ENCODE measurements at regions not wholly inside any gene's neighbourhood (a gene's known extent, or its start where the extent isn't known, plus 50 kb on each side); places are given as distances from the start of the nearest gene placed in this dataset.

- Mint-ChIP-seq H3K9me3 (no peaks in the 10 kb centered on the region), H3K27me3 (ENCODE audit: insufficient read depth) (peaks cover 1% of the 10 kb centered on the region), H3K4me1 (peaks cover 1% of the 10 kb centered on the region), H3K4me3 (no peak overlapping the region), H3K36me3 (ENCODE audit: low read depth) (no peaks in the 10 kb centered on the region), H3K27ac (no peak overlapping the region)
- Histone ChIP-seq H3K27me3 (ENCODE audit: control insufficient read depth, insufficient read depth, low read length, poor library complexity, severe bottlenecking) (no peaks in the 10 kb centered on the region), H3K27ac (ENCODE audit: low read depth, low read length) (no peak overlapping the region), H3K4me1 (ENCODE audit: control insufficient read depth, insufficient read depth, low read length) (no peaks in the 10 kb centered on the region), H3K9me3 (ENCODE audit: control insufficient read depth, low read length) (no peaks in the 10 kb centered on the region), H3K4me3 (ENCODE audit: low read length) (no peak overlapping the region), H3K9ac (ENCODE audit: extremely low read depth, low read length, poor library complexity, severe bottlenecking) (no peak overlapping the region), H3K36me3 (ENCODE audit: control insufficient read depth, insufficient read depth, low read length) (no peaks in the 10 kb centered on the region)
- no peak for DNase-seq
- TF ChIP-seq, protein P1, sequence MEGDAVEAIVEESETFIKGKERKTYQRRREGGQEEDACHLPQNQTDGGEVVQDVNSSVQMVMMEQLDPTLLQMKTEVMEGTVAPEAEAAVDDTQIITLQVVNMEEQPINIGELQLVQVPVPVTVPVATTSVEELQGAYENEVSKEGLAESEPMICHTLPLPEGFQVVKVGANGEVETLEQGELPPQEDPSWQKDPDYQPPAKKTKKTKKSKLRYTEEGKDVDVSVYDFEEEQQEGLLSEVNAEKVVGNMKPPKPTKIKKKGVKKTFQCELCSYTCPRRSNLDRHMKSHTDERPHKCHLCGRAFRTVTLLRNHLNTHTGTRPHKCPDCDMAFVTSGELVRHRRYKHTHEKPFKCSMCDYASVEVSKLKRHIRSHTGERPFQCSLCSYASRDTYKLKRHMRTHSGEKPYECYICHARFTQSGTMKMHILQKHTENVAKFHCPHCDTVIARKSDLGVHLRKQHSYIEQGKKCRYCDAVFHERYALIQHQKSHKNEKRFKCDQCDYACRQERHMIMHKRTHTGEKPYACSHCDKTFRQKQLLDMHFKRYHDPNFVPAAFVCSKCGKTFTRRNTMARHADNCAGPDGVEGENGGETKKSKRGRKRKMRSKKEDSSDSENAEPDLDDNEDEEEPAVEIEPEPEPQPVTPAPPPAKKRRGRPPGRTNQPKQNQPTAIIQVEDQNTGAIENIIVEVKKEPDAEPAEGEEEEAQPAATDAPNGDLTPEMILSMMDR (conservative IDR thresholded peaks at IDR 0.05): no peak
- WGBS, 2 experiments (ENCODE audit: insufficient coverage in 1 of 2, insufficient read length in 1 of 2): 84 to 90% methylated on average over 6 to 9 of the region's 9 CpGs
These were observed 88.4 kb upstream of the LANCL2 start for GRCh38 chr7:55276572-55277295.

DNA sequence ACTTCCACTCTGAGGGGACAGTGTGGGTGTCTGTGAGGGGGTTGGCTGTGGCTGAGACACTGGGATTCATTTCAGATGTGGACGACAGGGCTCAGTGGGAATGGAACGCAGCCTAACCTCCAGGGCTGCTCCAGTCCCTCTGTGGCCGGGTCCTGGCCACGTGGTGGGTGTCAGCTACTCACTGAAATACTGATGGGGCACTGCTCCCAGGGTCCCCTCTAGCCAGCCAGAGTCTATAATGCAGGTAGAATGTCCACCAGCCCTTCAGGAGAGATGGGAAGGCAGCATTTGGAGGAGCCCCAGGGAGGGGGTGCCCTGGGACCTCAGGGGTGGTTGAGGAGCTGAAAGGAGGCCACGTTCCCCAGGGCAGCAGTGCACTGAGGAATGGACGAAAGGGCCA is 87.2 kb upstream of the LANCL2 start:
- H3K27ac ChIP-seq (ENCODE audit: low read depth, low read length): no peak overlapping the region
- DNase-seq: no peak
- Mint-ChIP-seq H3K36me3 (ENCODE audit: low read depth) (no peaks in the 10 kb centered on the region), H3K4me1 (peaks cover 1% of the 10 kb centered on the region), H3K9me3 (no peaks in the 10 kb centered on the region), H3K27me3 (ENCODE audit: insufficient read depth) (no peaks in the 10 kb centered on the region), H3K27ac (no peak overlapping the region), H3K4me3 (no peak overlapping the region)
- TF ChIP-seq, protein P1 (conservative IDR thresholded peaks at IDR 0.05): no peak
- H3K9ac ChIP-seq (ENCODE audit: extremely low read depth, low read length, poor library complexity, severe bottlenecking): no peak overlapping the region
- no peaks in the 10 kb centered on the region for H3K9me3 ChIP-seq (ENCODE audit: control insufficient read depth, low read length)
- 82 to 88% methylated on average over 6 of the region's 6 CpGs for WGBS, 2 experiments (ENCODE audit: insufficient coverage in 1 of 2, insufficient read length in 1 of 2)
- no peaks in the 10 kb centered on the region for H3K27me3 ChIP-seq (ENCODE audit: control insufficient read depth, insufficient read depth, low read length, poor library complexity, severe bottlenecking)
- no peaks in the 10 kb centered on the region for H3K36me3 ChIP-seq (ENCODE audit: control insufficient read depth, insufficient read depth, low read length)
- no peak overlapping the region for H3K4me3 ChIP-seq (ENCODE audit: low read length)
- no peaks in the 10 kb centered on the region for H3K4me1 ChIP-seq (ENCODE audit: control insufficient read depth, insufficient read depth, low read length)

- Histone ChIP-seq H3K9me3 (ENCODE audit: control insufficient read depth, low read length) (no peaks in the 10 kb centered on the region), H3K4me3 (ENCODE audit: low read length) (no peak overlapping the region), H3K36me3 (ENCODE audit: control insufficient read depth, insufficient read depth, low read length) (no peaks in the 10 kb centered on the region), H3K4me1 (ENCODE audit: control insufficient read depth, insufficient read depth, low read length) (no peaks in the 10 kb centered on the region), H3K9ac (ENCODE audit: extremely low read depth, low read length, poor library complexity, severe bottlenecking) (no peak overlapping the region), H3K27me3 (ENCODE audit: control insufficient read depth, insufficient read depth, low read length, poor library complexity, severe bottlenecking) (no peaks in the 10 kb centered on the region), H3K27ac (ENCODE audit: low read depth, low read length) (no peak overlapping the region)
- no peaks in the 10 kb centered on the region for H3K9me3 Mint-ChIP-seq
- no peak overlapping the region for H3K27ac Mint-ChIP-seq
- no peaks in the 10 kb centered on the region for H3K27me3 Mint-ChIP-seq (ENCODE audit: insufficient read depth)
- peaks cover 1% of the 10 kb centered on the region for H3K4me1 Mint-ChIP-seq
- no peak for DNase-seq
- no peak overlapping the region for H3K4me3 Mint-ChIP-seq
- TF ChIP-seq, protein P1 (conservative IDR thresholded peaks at IDR 0.05): no peak
- WGBS, 2 experiments (ENCODE audit: insufficient coverage in 1 of 2, insufficient read length in 1 of 2): 89 to 92% methylated on average over 7 to 9 of the region's 9 CpGs
- no peaks in the 10 kb centered on the region for H3K36me3 Mint-ChIP-seq (ENCODE audit: low read depth)
These were observed 86.8 kb upstream of the LANCL2 start for GRCh38 chr7:55278321-55278720.
